Caki2 (cell line): ENCODE measurements at regions not wholly inside any gene's neighbourhood (a gene's known extent, or its start where the extent isn't known, plus 50 kb on each side); places are given as distances from the start of the nearest gene placed in this dataset.

ENCODE experiments used
- DNase-seq: peaks from one replicate; pipeline ENCODE4 v3.0.0-alpha.2; 2015; ENCODE audit warnings: low read depth
- in situ Hi-C: cut with HindIII; loops from 2 replicates; pipeline ENCODE4 v1.10.0; 2016; ENCODE audit warnings: low sequenced_read_pairs, low pct_unique_long_range_greater_than_20kb, mixed read lengths

DNA sequence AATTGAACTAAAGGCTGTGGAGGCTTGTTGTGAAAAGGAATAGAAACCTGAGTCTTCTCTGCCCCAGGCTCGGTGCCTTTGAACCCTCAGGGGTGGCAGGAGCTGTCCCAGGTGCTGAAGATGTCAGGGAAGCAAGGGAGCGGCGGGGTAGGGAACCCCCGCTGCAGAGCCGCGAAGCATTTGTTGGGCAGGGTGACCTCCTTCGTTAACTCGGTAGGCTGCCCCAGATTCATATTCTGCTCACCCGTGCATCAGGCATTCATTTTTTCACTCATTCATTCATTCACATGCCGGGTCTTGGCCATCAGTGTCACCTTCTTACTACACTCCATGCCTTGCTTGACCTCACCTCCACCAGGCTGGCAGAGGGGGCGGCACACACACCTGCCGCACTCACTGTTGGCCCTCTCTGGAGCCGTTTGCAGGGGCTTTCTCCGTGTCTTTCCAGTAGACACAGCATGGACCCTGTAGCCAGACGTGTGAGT is 618.9 kb downstream of the BRD1 start:
- DNase-seq = peak; percentile 21
- in situ Hi-C loops = no loop called here

DNA sequence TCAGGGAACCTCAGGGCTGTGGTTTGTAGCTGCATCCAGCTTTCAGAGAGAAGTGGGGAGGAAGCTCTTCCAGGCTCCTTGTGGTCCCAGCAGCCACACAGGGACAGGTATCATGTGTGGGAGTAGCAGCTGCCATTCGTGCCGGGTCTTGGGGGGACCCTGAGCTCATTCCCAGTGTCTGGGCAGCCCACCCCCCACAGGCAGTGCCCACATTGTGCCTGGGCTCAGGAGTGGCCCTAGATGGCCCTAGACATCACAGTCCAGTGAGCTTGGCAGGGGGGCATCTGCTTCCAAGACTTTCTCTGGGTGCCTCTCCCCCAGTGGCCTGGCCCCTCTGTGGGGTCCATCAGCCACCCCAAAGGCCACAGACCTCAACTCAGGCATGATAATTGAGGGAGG is 619.7 kb downstream of the BRD1 start:
- in situ Hi-C loops = no loop called here
- no peak for DNase-seq

- in situ Hi-C loops = no loop called here
These were observed 620.4 kb downstream of the BRD1 start for GRCh38 chr22:49207008-49208003.

GRCh38 chr22:49206281-49206680 is 621.4 kb downstream of the BRD1 start:
- in situ Hi-C loops = no loop called here
- no peak for DNase-seq

More at GRCh38 chr22:49207008-49208003, 620.4 kb downstream of the BRD1 start:
- DNase-seq = no peak

- no peak for DNase-seq
- in situ Hi-C loops = no loop called here
These were observed 622.2 kb downstream of the BRD1 start for GRCh38 chr22:49205483-49205800.

DNA sequence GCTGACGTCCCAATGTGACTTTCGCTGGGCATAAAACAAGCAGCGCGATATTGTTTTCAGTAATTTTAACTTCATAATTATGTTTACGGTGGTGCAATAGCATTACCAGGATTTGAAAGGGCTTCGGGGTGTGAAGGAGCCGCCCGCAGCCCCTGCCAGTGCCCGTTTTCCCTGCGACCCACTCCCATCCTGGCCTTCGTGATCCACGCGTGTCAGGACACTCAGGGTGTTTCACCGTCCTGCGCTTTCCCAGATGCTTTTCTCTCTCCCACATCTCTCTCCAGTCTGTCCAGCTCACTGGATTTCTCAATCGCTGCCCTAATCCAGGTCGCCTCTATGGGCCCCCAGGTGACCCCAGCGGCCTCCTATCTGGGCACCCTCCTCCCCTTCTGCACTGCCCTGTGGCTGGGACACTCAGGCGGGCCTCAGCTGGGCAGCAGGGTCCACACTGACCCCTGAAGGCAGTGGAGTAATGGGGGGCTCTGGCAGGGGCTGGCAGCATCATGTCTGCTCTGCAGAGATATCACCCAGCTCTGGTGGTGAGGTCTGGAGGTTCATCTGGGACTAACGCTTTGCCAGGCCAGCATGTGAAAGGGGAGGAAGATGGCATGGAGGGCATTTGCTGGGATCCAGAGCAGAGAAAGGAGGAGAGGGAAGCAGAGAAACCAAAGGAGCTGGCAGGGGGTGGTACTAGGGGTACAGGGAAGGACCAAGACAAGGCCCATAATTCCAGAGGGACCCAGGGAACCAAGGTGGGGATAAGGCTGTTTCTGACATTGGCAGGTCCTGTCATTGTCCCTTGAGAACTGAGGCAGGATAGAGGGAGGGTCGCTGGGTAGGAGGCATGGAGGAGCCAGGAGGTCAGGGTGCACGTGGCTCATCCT is 622.8 kb downstream of the BRD1 start:
- DNase-seq = no peak
- in situ Hi-C loops = no loop called here

DNA sequence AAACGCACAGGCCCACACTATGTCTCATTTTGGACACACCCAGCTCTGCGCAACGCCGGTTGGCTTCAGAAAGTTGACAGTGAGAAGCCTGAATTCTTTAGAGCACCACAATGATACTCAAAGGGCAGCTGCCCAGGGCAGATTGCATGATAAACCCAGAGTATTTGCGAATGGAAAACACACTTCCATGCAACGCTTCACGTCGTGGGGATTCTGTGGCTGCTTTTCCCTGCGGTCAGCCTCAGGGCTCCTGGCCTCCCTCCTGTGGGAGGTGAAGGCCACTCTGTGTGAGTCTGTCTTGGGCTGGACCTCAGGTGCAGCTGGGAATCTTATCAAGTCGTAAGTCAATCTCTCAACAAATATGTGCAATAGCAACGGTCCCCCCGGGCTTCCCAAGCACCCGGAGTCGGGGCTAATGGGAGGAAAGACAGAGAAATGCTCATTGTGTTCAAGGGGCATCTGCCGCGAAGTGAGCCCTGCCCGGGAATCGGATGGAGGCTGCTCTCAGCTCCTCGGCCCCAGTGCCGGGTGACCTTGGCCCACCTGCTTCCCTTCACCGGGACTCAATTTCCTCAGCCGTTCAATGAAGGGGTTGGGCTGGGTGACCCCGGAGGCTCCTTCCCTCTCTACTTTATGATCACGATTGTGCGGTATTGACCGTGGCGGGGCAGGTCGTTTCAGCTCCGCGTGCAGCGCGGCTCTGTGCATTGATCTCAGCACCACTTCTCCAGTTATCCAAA is 623.6 kb downstream of the BRD1 start:
- in situ Hi-C loops = no loop called here
- no peak for DNase-seq

GRCh38 chr22:49203091-49203858 is 624.4 kb downstream of the BRD1 start:
- in situ Hi-C loops = no loop called here
- DNase-seq = no peak

DNA sequence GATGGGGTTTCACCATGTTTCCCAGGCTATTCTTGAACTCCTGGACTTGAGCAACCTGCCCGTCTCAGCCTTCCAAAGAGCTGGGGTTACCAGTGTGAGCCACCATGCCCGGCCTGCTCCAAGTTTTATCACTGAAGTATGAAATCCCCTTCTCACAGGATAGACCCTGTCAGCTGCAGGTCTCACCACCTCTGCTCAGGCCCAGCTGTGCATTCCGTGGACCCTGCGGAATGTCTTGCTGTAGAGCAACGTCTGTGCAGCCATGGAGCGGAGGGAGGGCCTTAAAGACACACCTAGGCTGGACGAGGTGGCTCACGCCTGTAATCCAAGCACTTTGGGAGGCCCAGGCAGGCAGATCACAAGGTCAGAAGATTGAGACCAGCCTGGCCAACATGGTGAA is 625.4 kb downstream of the BRD1 start:
- in situ Hi-C loops = no loop called here
- no peak for DNase-seq

DNA sequence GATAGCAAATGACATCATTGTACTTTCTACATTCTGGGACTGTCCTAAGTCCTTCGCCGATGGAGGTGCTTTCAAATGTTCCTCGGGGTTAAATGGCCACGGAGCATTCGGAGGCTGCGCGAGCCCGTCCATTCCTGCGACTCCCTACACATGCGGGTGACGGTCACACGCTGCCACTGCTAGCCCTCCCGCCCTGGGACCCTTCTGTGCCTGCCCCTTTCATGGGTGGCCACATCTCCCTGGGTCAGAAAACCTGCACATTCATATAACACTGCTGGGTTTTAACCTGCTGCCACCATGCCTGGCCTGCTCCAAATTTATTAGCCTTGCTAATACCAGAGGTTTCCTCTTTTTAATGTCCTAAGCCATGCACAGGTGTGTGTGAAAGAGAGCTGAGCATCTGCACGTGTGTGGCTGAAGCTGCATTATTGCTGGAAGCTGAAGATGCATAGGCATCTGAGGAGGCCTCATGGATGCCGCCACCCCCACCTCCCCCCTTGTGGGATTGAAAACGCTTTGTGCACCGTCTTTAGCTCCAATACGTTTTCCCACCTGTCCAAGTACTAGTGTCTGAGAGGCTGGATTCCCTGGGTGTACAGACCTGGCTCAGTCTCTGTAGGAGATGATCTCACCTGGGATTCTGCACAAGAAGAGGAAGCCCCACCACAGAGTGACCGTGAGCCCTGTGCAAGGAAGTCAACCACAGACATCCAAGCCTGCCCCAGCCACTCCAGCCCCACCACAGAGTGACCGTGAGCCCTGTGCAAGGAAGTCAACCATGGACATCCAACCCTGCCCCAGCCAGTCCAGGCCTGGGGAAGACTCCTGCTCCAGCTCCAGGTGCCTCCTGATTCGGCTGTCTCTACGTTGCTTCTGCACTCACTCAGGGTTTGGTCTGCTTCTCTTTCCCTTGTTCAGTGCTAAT is 626.4 kb downstream of the BRD1 start:
- DNase-seq = no peak
- in situ Hi-C loops = no loop called here

GRCh38 chr22:49199224-49199623 is 628.4 kb downstream of the BRD1 start:
- in situ Hi-C loops = no loop called here
- no peak for DNase-seq

DNA sequence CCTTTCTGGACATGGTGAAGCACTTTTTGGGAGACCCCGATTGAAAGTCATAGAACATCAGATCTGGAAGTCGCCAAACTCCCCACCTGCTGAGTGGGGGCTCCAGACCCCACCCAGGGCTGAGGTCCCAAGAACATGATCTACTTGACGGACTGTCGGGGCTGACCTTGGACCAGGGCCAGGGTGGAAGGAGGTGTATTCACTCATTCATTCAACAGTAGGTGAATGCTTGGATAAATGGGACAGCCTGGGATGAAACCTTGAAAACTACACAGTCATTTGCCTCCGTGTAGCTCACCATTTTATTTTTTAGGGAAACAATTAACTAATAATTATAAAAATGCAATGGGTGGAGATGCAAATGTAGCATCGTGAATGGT is 629.0 kb downstream of the BRD1 start:
- DNase-seq = no peak
- in situ Hi-C loops = no loop called here

GRCh38 chr22:49197986-49198704 is 629.5 kb downstream of the BRD1 start:
- DNase-seq = no peak
- in situ Hi-C loops = no loop called here

DNA sequence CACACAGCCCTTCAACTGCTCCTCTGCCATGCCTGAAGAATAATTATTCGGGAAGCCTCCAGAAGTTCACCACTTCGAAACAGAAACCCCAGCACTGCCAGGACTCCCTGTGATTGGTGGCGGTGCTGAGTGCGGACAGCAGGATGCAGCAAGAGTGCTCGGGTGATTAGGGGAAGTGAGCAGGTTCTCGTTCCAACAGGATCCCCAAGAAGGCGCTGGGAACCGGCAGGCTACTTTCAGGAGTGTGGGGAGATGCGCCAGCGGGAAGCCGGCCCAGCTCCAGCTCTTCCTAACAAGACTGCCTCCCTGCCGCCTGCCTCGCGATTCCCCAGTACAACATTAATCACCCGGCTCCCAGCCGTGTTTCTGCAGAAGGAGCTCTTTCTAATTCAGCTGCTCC is 630.2 kb downstream of the BRD1 start:
- DNase-seq = no peak
- in situ Hi-C loops = no loop called here

- no peak for DNase-seq
- in situ Hi-C loops = no loop called here
These were observed 631.6 kb downstream of the BRD1 start for GRCh38 chr22:49196046-49196511.

- no peak for DNase-seq
- in situ Hi-C loops = no loop called here
These were observed 632.0 kb downstream of the BRD1 start for GRCh38 chr22:49195636-49196035.
